ENCODE measurements at regions not wholly inside any gene's neighbourhood (a gene's known extent, or its start where the extent isn't known, plus 50 kb on each side); places are given as distances from the start of the nearest gene placed in this dataset.

- WGBS = 55% methylated on average over 2 of the region's 2 CpGs
- Histone ChIP-seq H3K27ac (ENCODE audit: low read depth in 1 of 2, low read length in 2 of 2) (no peak overlapping the region), H3K36me3 (ENCODE audit: control insufficient read depth in 4 of 4, insufficient read depth in 3 of 4, low read depth in 1 of 4, low read length in 3 of 4) (no peaks in the 10 kb centered on the region), H3K9me3 (ENCODE audit: control insufficient read depth in 4 of 4, low read length in 3 of 4) (peaks cover 0 to 14% (median 4%) of the 10 kb centered on the region in 4 donors), H3K27me3 (ENCODE audit: control insufficient read depth in 4 of 4, insufficient read depth in 4 of 4, low read length in 3 of 4) (no peaks in the 10 kb centered on the region), H3K4me3 (ENCODE audit: low read depth in 1 of 3, low read length in 3 of 3) (no peak overlapping the region), H3K4me1 (ENCODE audit: control insufficient read depth in 4 of 4, insufficient read depth in 4 of 4, low read length in 3 of 4) (no peaks in the 10 kb centered on the region), H3K9ac (ENCODE audit: low read depth in 1 of 2, low read length in 2 of 2) (no peak overlapping the region)
- no peak for DNase-seq (ENCODE audit: low spot score)
- TF ChIP-seq SP1 (IDR thresholded peaks at IDR 0.05) (no peak), ZBTB33 (IDR thresholded peaks at IDR 0.05) (no peak), RAD21 (IDR thresholded peaks at IDR 0.05) (no peak), YY1 (IDR thresholded peaks at IDR 0.05) (no peak), RXRA (IDR thresholded peaks at IDR 0.05) (no peak), JUND (IDR thresholded peaks at IDR 0.05) (no peak), REST (IDR thresholded peaks at IDR 0.05) (no peak), ATF3 (IDR thresholded peaks at IDR 0.05) (no peak), NR2F2 (IDR thresholded peaks at IDR 0.05) (no peak), GABPA (IDR thresholded peaks at IDR 0.05 in 1 of 2, conservative IDR thresholded peaks at IDR 0.05 in 1 of 2) (no peak), CTCF (IDR thresholded peaks at IDR 0.05; ENCODE audit: low read depth, low read length, missing input control) (no peak), TAF1 (conservative IDR thresholded peaks at IDR 0.05) (no peak)
Observed at GRCh38 chr18:37953876-37954275, 388.3 kb upstream of the CELF4 start.

- Histone ChIP-seq H3K27ac (ENCODE audit: low read depth in 1 of 2, low read length in 2 of 2) (no peak overlapping the region), H3K4me1 (ENCODE audit: control insufficient read depth in 4 of 4, insufficient read depth in 4 of 4, low read length in 3 of 4) (no peaks in the 10 kb centered on the region), H3K36me3 (ENCODE audit: control insufficient read depth in 4 of 4, insufficient read depth in 3 of 4, low read depth in 1 of 4, low read length in 3 of 4) (no peaks in the 10 kb centered on the region), H3K4me3 (ENCODE audit: low read depth in 1 of 3, low read length in 3 of 3) (no peak overlapping the region), H3K27me3 (ENCODE audit: control insufficient read depth in 4 of 4, insufficient read depth in 4 of 4, low read length in 3 of 4) (no peaks in the 10 kb centered on the region), H3K9ac (ENCODE audit: low read depth in 1 of 2, low read length in 2 of 2) (no peak overlapping the region), H3K9me3 (ENCODE audit: control insufficient read depth in 4 of 4, low read length in 3 of 4) (peaks cover 0 to 10% (median 2%) of the 10 kb centered on the region in 4 donors)
- WGBS = 85% methylated on average over 3 of the region's 3 CpGs
- DNase-seq (ENCODE audit: low spot score) = no peak
- TF ChIP-seq FOXA1 (IDR thresholded peaks at IDR 0.05) (no peak), RXRA (IDR thresholded peaks at IDR 0.05) (no peak), ZBTB33 (IDR thresholded peaks at IDR 0.05) (no peak), GABPA (IDR thresholded peaks at IDR 0.05 in 1 of 2, conservative IDR thresholded peaks at IDR 0.05 in 1 of 2) (no peak), MAX (IDR thresholded peaks at IDR 0.05) (no peak), HNF4A (conservative IDR thresholded peaks at IDR 0.05) (no peak), FOXA2 (IDR thresholded peaks at IDR 0.05) (no peak), ATF3 (IDR thresholded peaks at IDR 0.05) (no peak), HNF4G (IDR thresholded peaks at IDR 0.05) (no peak), RAD21 (IDR thresholded peaks at IDR 0.05) (no peak), CTCF (IDR thresholded peaks at IDR 0.05; ENCODE audit: low read depth, low read length, missing input control) (no peak), NR2F2 (IDR thresholded peaks at IDR 0.05) (no peak), TAF1 (conservative IDR thresholded peaks at IDR 0.05) (no peak), JUND (IDR thresholded peaks at IDR 0.05) (no peak), EGR1 (IDR thresholded peaks at IDR 0.05; ENCODE audit: low read depth in 2 of 2) (no peak), YY1 (IDR thresholded peaks at IDR 0.05) (no peak), SP1 (IDR thresholded peaks at IDR 0.05) (no peak)
Observed at GRCh38 chr18:37948471-37948870, 382.9 kb upstream of the CELF4 start.

Measured in liver (tissue), 8 donors.